CD4-positive, alpha-beta T cell (primary cell): ENCODE measurements at regions not wholly inside any gene's neighbourhood (a gene's known extent, or its start where the extent isn't known, plus 50 kb on each side); places are given as distances from the start of the nearest gene placed in this dataset.

Experiments used
- ATAC-seq: fragments of 200-7000 bp; cut with Tn5 transposase; one replicate; pipeline ENCODE4 v1.10.0; 2022; ENCODE audit warnings: mild to moderate bottlenecking; ENCODE audit not compliant: poor library complexity
- CTCF ChIA-PET: fragments of 350-600 bp; sonication (Branson Sonifier 250); formaldehyde crosslinking; loops from one replicate; lab custom pipeline; 2021; ENCODE audit warnings: antibody characterized with exemption, inconsistent platforms; lab: Charles Lee
- POLR2A ChIA-PET: fragments of 350-600 bp; sonication (Branson Sonifier 250); formaldehyde crosslinking; loops from one replicate; lab custom pipeline; 2021; ENCODE audit warnings: antibody characterized with exemption, inconsistent platforms; lab: Charles Lee
- DNase-seq, 14 experiments: peaks; one replicate each; pipeline ENCODE4 v3.0.0-alpha.2; 2013 to 2020; ENCODE audit warnings: mixed read lengths in 2 of 14
- H3K27ac ChIP-seq, 2 donors: one replicate each; pipeline versions ENCODE4 v1.5.1 to v1.7.0; 2013; ENCODE audit warnings: low read length in 2 of 2, low read depth in 1 of 2, mild to moderate bottlenecking in 1 of 2
- H3K27me3 ChIP-seq, 2 experiments: 1 replicate in 1 of 2; 2 replicates in 1 of 2; pipeline versions ENCODE4 v1.6.1 to v1.7.0; 2013; ENCODE audit warnings: low read length in 2 of 2, control low read depth in 1 of 2, mild to moderate bottlenecking in 1 of 2, moderate library complexity in 1 of 2; ENCODE audit not compliant: insufficient read depth in 2 of 2, control insufficient read depth in 1 of 2
- H3K36me3 ChIP-seq: one replicate; pipeline ENCODE4 v1.6.1; 2013; ENCODE audit warnings: low read length, control low read depth; ENCODE audit not compliant: insufficient read depth
- H3K4me1 ChIP-seq: one replicate; pipeline ENCODE4 v1.6.1; 2013; ENCODE audit warnings: low read length, control low read depth; ENCODE audit not compliant: insufficient read depth
- H3K4me3 ChIP-seq: one replicate; pipeline ENCODE4 v1.5.1; 2013; ENCODE audit warnings: mild to moderate bottlenecking, low read length, moderate library complexity
- H3K9me3 ChIP-seq, 2 experiments: 1 replicate in 1 of 2; 2 replicates in 1 of 2; pipeline versions ENCODE4 v1.6.1 to v1.7.0; 2013; ENCODE audit warnings: low read length in 2 of 2, mild to moderate bottlenecking in 2 of 2, control low read depth in 1 of 2, moderate library complexity in 1 of 2; ENCODE audit not compliant: control insufficient read depth in 1 of 2, insufficient read depth in 1 of 2
- H3K27ac Mint-ChIP-seq: one replicate; pipeline ENCODE4 v1.8.0; 2020; ENCODE audit warnings: mixed read lengths
- H3K27me3 Mint-ChIP-seq: one replicate; pipeline ENCODE4 v1.8.0; 2021; ENCODE audit warnings: mixed read lengths
- H3K36me3 Mint-ChIP-seq: one replicate; pipeline ENCODE4 v1.8.0; 2021; ENCODE audit warnings: low read depth, mixed read lengths
- H3K4me1 Mint-ChIP-seq: one replicate; pipeline ENCODE4 v1.8.0; 2021; ENCODE audit warnings: low read depth, mixed read lengths
- H3K4me3 Mint-ChIP-seq: one replicate; pipeline ENCODE4 v1.8.0; 2020; ENCODE audit warnings: mild to moderate bottlenecking, mixed read lengths
- H3K9me3 Mint-ChIP-seq: one replicate; pipeline ENCODE4 v1.8.0; 2020; ENCODE audit warnings: mixed read lengths
- intact Hi-C, 2 experiments: fragments of 100-400 bp; cut with DNase I in 1 of 2; cut with micrococcal nuclease in 1 of 2; formaldehyde crosslinking; loops; one replicate each; pipeline versions ENCODE4 v1.15.1 to v1.9.0; 2023 to 2025; cut with DNase I, micrococcal nuclease
- TF ChIP-seq, protein P1 (sequence below): fragments of 200-600 bp; IDR thresholded peaks from one replicate; pipeline ENCODE4 v1.8.0; 2022; ENCODE audit warnings: antibody characterized with exemption, mild to moderate bottlenecking

DNA sequence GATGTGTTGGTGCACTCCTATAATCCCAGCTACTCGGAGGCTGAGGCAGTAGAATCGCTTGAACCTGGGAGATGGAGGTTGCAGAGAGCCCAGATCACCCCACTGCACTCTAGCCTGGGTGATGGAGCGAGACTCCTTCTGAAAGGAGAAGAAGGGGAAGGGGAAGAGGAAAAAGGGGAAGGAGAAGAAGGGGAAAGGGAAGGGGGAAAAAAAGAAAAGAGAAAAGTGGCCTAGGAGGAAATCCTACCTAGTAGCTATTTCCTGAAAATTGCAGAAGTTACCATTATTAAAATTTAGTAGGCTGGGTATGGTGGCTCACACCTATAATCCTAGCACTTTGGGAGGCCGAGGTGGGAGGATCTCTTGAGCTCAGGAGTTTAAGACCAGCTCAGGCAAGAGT, 67.4 kb downstream of the ARRDC3 start:
- Histone ChIP-seq H3K27me3 (no peaks in the 10 kb centered on the region), H3K4me1 (peaks cover 51% of the 10 kb centered on the region), H3K9me3 (no peaks in the 10 kb centered on the region), H3K27ac (no peak overlapping the region), H3K36me3 (no peaks in the 10 kb centered on the region), H3K4me3 (no peak overlapping the region)
- peaks cover 50% of the 10 kb centered on the region for H3K4me1 Mint-ChIP-seq
- TF ChIP-seq, protein P1, sequence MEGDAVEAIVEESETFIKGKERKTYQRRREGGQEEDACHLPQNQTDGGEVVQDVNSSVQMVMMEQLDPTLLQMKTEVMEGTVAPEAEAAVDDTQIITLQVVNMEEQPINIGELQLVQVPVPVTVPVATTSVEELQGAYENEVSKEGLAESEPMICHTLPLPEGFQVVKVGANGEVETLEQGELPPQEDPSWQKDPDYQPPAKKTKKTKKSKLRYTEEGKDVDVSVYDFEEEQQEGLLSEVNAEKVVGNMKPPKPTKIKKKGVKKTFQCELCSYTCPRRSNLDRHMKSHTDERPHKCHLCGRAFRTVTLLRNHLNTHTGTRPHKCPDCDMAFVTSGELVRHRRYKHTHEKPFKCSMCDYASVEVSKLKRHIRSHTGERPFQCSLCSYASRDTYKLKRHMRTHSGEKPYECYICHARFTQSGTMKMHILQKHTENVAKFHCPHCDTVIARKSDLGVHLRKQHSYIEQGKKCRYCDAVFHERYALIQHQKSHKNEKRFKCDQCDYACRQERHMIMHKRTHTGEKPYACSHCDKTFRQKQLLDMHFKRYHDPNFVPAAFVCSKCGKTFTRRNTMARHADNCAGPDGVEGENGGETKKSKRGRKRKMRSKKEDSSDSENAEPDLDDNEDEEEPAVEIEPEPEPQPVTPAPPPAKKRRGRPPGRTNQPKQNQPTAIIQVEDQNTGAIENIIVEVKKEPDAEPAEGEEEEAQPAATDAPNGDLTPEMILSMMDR, result no peak
- H3K36me3 Mint-ChIP-seq, result no peaks in the 10 kb centered on the region
- ChIA-PET POLR2A (interaction anchor here (5.4 to 6.9 kb wide), 3 partner anchors 36 to 69 kb away, joined by 46 to 151 read pairs (median 134); partner anchors contain the start of gene ARRDC3), CTCF (interaction anchor here (3.5 kb wide), 1 partner anchor 69 kb away, joined by 12 read pairs; no protein-coding TSS in a partner anchor)
- H3K27ac Mint-ChIP-seq, result no peak overlapping the region
- no peaks in the 10 kb centered on the region for H3K9me3 Mint-ChIP-seq
- DNase-seq, result no peak
- no peak for ATAC-seq
- no peak overlapping the region for H3K4me3 Mint-ChIP-seq
- H3K27me3 Mint-ChIP-seq, result no peaks in the 10 kb centered on the region
- intact Hi-C loops, result loop anchor here (5.0 to 10.0 kb wide), 2 partner anchors 51 to 57 kb away; no protein-coding TSS in a partner anchor

DNA sequence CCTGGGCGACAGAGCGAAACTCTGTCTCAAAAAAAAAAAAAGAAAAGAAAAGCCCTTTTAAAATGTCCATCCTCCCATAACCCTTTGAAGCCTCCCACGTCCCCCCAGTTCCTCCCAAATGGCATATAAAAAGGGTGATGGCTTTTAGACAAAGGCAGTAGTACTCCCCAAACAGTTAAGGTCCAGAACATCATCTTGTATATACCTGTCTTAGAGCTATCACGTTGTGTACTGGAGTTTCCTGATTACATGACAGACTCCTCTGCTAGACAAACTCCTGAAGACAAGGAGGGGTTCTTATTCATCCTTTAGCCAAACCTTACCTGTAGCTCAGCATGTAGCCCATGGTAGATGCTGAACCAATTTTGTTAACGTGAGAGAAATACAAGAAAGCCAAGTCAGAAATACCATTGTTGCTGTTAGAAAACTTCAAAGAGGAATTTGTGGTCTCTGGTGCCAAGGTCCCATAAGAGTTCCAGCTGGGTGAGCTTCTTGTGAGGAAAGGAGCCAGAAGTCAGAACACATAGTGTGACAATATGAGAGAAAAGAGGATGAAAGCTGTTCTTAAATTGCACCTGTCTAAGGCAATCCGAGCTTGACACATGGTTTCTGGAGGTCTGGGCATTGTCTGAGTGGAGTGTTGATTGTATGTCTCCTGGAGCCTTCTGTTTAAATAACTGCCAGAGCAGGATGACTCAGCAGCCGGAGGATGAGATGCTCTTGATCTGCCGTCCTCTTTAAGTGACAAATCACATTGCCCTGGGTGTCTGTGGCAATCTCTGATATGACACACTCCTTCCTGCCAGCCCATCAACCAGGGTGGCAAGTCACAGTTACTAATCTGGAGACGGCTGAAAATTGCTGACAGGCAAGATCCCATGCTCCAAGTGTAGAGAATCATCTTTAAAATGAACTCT, 69.1 kb downstream of the ARRDC3 start:
- Mint-ChIP-seq H3K4me1 (peaks cover 52% of the 10 kb centered on the region), H3K27me3 (no peaks in the 10 kb centered on the region), H3K9me3 (no peaks in the 10 kb centered on the region), H3K4me3 (peak overlapping the region; percentile 31), H3K36me3 (no peaks in the 10 kb centered on the region), H3K27ac (peak overlapping the region; percentile 79)
- H3K4me1 ChIP-seq, result peaks cover 53% of the 10 kb centered on the region
- peak; percentile 44 to 91 (median 72) for DNase-seq
- TF ChIP-seq, protein P1, result no peak
- POLR2A ChIA-PET, result interaction anchor here (0.6 to 6.9 kb wide), 8 partner anchors 18 to 71 kb away, joined by 3 to 151 read pairs (median 4); partner anchors contain the start of gene ARRDC3
- no peak overlapping the region for H3K4me3 ChIP-seq
- no peaks in the 10 kb centered on the region for H3K27me3 ChIP-seq
- intact Hi-C loops, result loop anchor here (1.0 to 10.0 kb wide), 4 partner anchors 49 to 87 kb away; no protein-coding TSS in a partner anchor
- ATAC-seq, result peak; percentile 80
- H3K27ac ChIP-seq, result peak overlapping the region; percentile 5 to 26
- CTCF ChIA-PET, result interaction anchor here (0.6 to 3.5 kb wide), 4 partner anchors 15 to 71 kb away, joined by 3 to 12 read pairs (median 4); no protein-coding TSS in a partner anchor
- no peaks in the 10 kb centered on the region for H3K9me3 ChIP-seq
- H3K36me3 ChIP-seq, result no peaks in the 10 kb centered on the region

- no peak for DNase-seq
- no peak for ATAC-seq
- no peak overlapping the region for H3K27ac ChIP-seq
- no peaks in the 10 kb centered on the region for H3K36me3 ChIP-seq
- H3K4me3 Mint-ChIP-seq, result peak overlapping the region; percentile 31
- H3K27me3 ChIP-seq, result no peaks in the 10 kb centered on the region
- intact Hi-C loops, result loop anchor here (2.0 to 10.0 kb wide), 3 partner anchors 48 to 85 kb away; no protein-coding TSS in a partner anchor
- H3K27me3 Mint-ChIP-seq, result no peaks in the 10 kb centered on the region
- peaks cover 47% of the 10 kb centered on the region for H3K4me1 Mint-ChIP-seq
- H3K4me3 ChIP-seq, result no peak overlapping the region
- ChIA-PET POLR2A (interaction anchor here (1.3 to 6.9 kb wide), 5 partner anchors 15 to 72 kb away, joined by 4 to 151 read pairs (median 46); partner anchors contain the start of gene ARRDC3), CTCF (interaction anchor here (1.7 to 3.7 kb wide), 3 partner anchors 32 to 72 kb away, joined by 6 to 17 read pairs (median 7); partner anchors contain the start of gene ARRDC3)
- no peaks in the 10 kb centered on the region for H3K9me3 ChIP-seq
- TF ChIP-seq, protein P1, result no peak
- peaks cover 48% of the 10 kb centered on the region for H3K4me1 ChIP-seq
- peak overlapping the region; percentile 85 for H3K27ac Mint-ChIP-seq
- no peaks in the 10 kb centered on the region for H3K9me3 Mint-ChIP-seq
- H3K36me3 Mint-ChIP-seq, result no peaks in the 10 kb centered on the region
Measured at GRCh38 chr5:91312698-91313097, 70.4 kb downstream of the ARRDC3 start.
